ENCODE measurements at regions not wholly inside any gene's neighbourhood (a gene's known extent, or its start where the extent isn't known, plus 50 kb on each side); places are given as distances from the start of the nearest gene placed in this dataset.

- no peaks in the 10 kb centered on the region for H3K4me1 ChIP-seq (ENCODE audit: control insufficient read depth in 4 of 4, insufficient read depth in 4 of 4, low read length in 3 of 4)
- TF ChIP-seq GABPA (IDR thresholded peaks at IDR 0.05 in 1 of 2, conservative IDR thresholded peaks at IDR 0.05 in 1 of 2) = no peak
- no peak for TF ChIP-seq CTCF (IDR thresholded peaks at IDR 0.05; ENCODE audit: low read depth, low read length, missing input control)
- no peak for TF ChIP-seq EGR1 (IDR thresholded peaks at IDR 0.05; ENCODE audit: low read depth in 2 of 2)
- TF ChIP-seq FOXA2 (IDR thresholded peaks at IDR 0.05) = no peak
- no peak for TF ChIP-seq ZBTB33 (IDR thresholded peaks at IDR 0.05)
- TF ChIP-seq ATF3 (IDR thresholded peaks at IDR 0.05) = no peak
- TF ChIP-seq REST (IDR thresholded peaks at IDR 0.05) = no peak
- no peak overlapping the region for H3K9ac ChIP-seq (ENCODE audit: low read depth in 1 of 2, low read length in 2 of 2)
- peaks cover 0 to 6% (median 0%) of the 10 kb centered on the region in 4 donors for H3K27me3 ChIP-seq (ENCODE audit: control insufficient read depth in 4 of 4, insufficient read depth in 4 of 4, low read length in 3 of 4)
- peaks cover 0 to 9% (median 2%) of the 10 kb centered on the region in 4 donors for H3K9me3 ChIP-seq (ENCODE audit: control insufficient read depth in 4 of 4, low read length in 3 of 4)
- H3K36me3 ChIP-seq (ENCODE audit: control insufficient read depth in 4 of 4, insufficient read depth in 3 of 4, low read depth in 1 of 4, low read length in 3 of 4) = no peaks in the 10 kb centered on the region
- H3K27ac ChIP-seq (ENCODE audit: low read depth in 1 of 2, low read length in 2 of 2) = no peak overlapping the region
- no peak for DNase-seq (ENCODE audit: low spot score)
- 68% methylated on average over 6 of the region's 6 CpGs for WGBS
- no peak overlapping the region for H3K4me3 ChIP-seq (ENCODE audit: low read depth in 1 of 3, low read length in 3 of 3)
Measured at GRCh38 chr13:44726778-44727177, 150.6 kb upstream of the TSC22D1 start.

GRCh38 chr13:44726214-44726613 is 150.1 kb upstream of the TSC22D1 start:
- Histone ChIP-seq H3K36me3 (ENCODE audit: control insufficient read depth in 4 of 4, insufficient read depth in 3 of 4, low read depth in 1 of 4, low read length in 3 of 4) (no peaks in the 10 kb centered on the region), H3K4me3 (ENCODE audit: low read depth in 1 of 3, low read length in 3 of 3) (no peak overlapping the region), H3K4me1 (ENCODE audit: control insufficient read depth in 4 of 4, insufficient read depth in 4 of 4, low read length in 3 of 4) (no peaks in the 10 kb centered on the region), H3K9ac (ENCODE audit: low read depth in 1 of 2, low read length in 2 of 2) (no peak overlapping the region), H3K27me3 (ENCODE audit: control insufficient read depth in 4 of 4, insufficient read depth in 4 of 4, low read length in 3 of 4) (peaks cover 0 to 6% (median 0%) of the 10 kb centered on the region in 4 donors), H3K27ac (ENCODE audit: low read depth in 1 of 2, low read length in 2 of 2) (no peak overlapping the region), H3K9me3 (ENCODE audit: control insufficient read depth in 4 of 4, low read length in 3 of 4) (peaks cover 0 to 9% (median 2%) of the 10 kb centered on the region in 4 donors)
- no peak for TF ChIP-seq RXRA (IDR thresholded peaks at IDR 0.05)
- TF ChIP-seq SP1 (IDR thresholded peaks at IDR 0.05) = no peak
- 86% methylated on average over 3 of the region's 3 CpGs for WGBS
- DNase-seq (ENCODE audit: low spot score) = no peak

Data from liver (tissue), 8 donors.